ENCODE measurements at regions not wholly inside any gene's neighbourhood (a gene's known extent, or its start where the extent isn't known, plus 50 kb on each side); places are given as distances from the start of the nearest gene placed in this dataset.

GRCh38 chr15:69647142-69647513 lies 194.5 kb downstream of the RPLP1 start:
- no peaks in the 10 kb centered on the region for H3K27me3 ChIP-seq (ENCODE audit: insufficient read depth, low read length, poor library complexity)
- H4K20me1 ChIP-seq (ENCODE audit: insufficient read depth, low read length): no peaks in the 10 kb centered on the region
- no peaks in the 10 kb centered on the region for H3K79me2 ChIP-seq (ENCODE audit: insufficient read depth, low read length)
- TF ChIP-seq CTCF (IDR thresholded peaks at IDR 0.05; ENCODE audit: borderline replicate concordance, extremely low read depth, low read length, poor library complexity, severe bottlenecking) (no peak), EZH2 (IDR thresholded peaks at IDR 0.05; ENCODE audit: borderline replicate concordance, low read depth, low read length, severe bottlenecking) (no peak)
- DNase-seq: no peak
- no peak overlapping the region for H3K9ac ChIP-seq (ENCODE audit: low read depth, low read length)
- no peak overlapping the region for H3K27ac ChIP-seq (ENCODE audit: low read length)
- H3K9me3 ChIP-seq (ENCODE audit: insufficient read depth, low read length, severe bottlenecking): no peaks in the 10 kb centered on the region
- H3K36me3 ChIP-seq (ENCODE audit: insufficient read depth, low read length): no peaks in the 10 kb centered on the region
- no peaks in the 10 kb centered on the region for H3K4me1 ChIP-seq (ENCODE audit: insufficient read depth, low read length)
- no peak overlapping the region for H2AFZ ChIP-seq (ENCODE audit: low read depth, low read length)
- H3K4me3 ChIP-seq (ENCODE audit: low read depth in 1 of 2, low read length in 2 of 2): no peak overlapping the region
- no peak overlapping the region for H3K4me2 ChIP-seq (ENCODE audit: insufficient read depth, low read length)
- ATAC-seq (ENCODE audit: insufficient read depth, low read depth): no peak

- DNase-seq (no peak), ATAC-seq (ENCODE audit: insufficient read depth, low read depth) (no peak)
- Histone ChIP-seq H3K27me3 (ENCODE audit: insufficient read depth, low read length, poor library complexity) (no peaks in the 10 kb centered on the region), H3K9me3 (ENCODE audit: insufficient read depth, low read length, severe bottlenecking) (no peaks in the 10 kb centered on the region), H3K4me1 (ENCODE audit: insufficient read depth, low read length) (no peaks in the 10 kb centered on the region), H3K4me3 (ENCODE audit: low read depth in 1 of 2, low read length in 2 of 2) (no peak overlapping the region), H3K79me2 (ENCODE audit: insufficient read depth, low read length) (no peaks in the 10 kb centered on the region), H3K27ac (ENCODE audit: low read length) (no peak overlapping the region), H4K20me1 (ENCODE audit: insufficient read depth, low read length) (no peaks in the 10 kb centered on the region), H2AFZ (ENCODE audit: low read depth, low read length) (no peak overlapping the region), H3K4me2 (ENCODE audit: insufficient read depth, low read length) (no peak overlapping the region), H3K9ac (ENCODE audit: low read depth, low read length) (no peak overlapping the region), H3K36me3 (ENCODE audit: insufficient read depth, low read length) (no peaks in the 10 kb centered on the region)
- no peak for TF ChIP-seq EZH2 (IDR thresholded peaks at IDR 0.05; ENCODE audit: borderline replicate concordance, low read depth, low read length, severe bottlenecking)
- no peak for TF ChIP-seq CTCF (IDR thresholded peaks at IDR 0.05; ENCODE audit: borderline replicate concordance, extremely low read depth, low read length, poor library complexity, severe bottlenecking)
Observed at GRCh38 chr15:69648212-69648611, 195.6 kb downstream of the RPLP1 start.

DNA sequence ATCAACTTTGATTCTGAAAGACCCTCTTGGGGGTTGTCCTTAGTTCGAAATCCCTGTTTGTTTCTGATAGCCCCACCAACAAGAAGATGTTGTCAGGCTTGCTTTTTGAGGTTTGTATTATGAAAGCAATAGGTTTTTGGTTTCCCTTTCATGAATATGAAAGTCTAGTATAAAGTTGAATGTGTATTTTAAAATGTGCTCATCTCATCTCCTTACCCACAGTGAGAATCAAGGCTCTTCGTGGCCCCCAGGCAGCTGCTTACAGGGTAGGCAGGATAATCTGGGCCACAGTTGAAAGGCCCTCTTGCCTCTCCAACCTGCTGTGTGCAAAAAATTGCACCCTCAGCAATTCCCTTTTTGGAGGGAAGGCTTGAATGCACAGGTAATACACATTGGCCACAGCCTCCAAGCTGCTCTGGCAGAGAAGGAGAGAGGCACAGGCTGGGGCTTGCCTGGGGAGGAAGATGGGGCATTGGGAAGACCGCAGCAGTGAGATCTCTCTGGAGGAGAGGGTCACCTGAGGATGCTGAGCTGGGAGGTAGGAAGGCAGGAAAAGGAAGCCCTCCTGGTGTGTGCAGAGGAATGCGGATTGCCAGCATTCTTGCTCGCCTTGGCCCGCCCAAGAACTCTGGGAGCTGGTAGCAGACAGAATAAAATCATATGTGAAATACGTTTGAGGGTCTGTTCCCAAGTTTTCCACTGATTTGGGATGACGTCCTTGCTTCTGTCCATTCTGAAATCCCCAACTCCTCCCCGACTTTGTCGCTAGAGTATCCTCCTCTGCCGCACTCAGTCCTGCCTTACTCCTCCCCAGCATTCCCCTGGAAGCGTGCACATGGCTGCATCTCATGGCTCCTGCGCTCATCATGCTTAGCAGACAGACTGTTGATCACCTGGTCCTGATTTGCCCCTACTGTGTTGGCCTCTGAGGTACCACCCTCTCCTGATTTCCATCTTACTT lies 196.4 kb downstream of the RPLP1 start:
- H3K4me2 ChIP-seq (ENCODE audit: insufficient read depth, low read length): no peak overlapping the region
- no peak overlapping the region for H2AFZ ChIP-seq (ENCODE audit: low read depth, low read length)
- no peak for ATAC-seq (ENCODE audit: insufficient read depth, low read depth)
- no peaks in the 10 kb centered on the region for H3K79me2 ChIP-seq (ENCODE audit: insufficient read depth, low read length)
- no peaks in the 10 kb centered on the region for H4K20me1 ChIP-seq (ENCODE audit: insufficient read depth, low read length)
- H3K9me3 ChIP-seq (ENCODE audit: insufficient read depth, low read length, severe bottlenecking): no peaks in the 10 kb centered on the region
- DNase-seq: no peak
- no peak overlapping the region for H3K27ac ChIP-seq (ENCODE audit: low read length)
- no peaks in the 10 kb centered on the region for H3K4me1 ChIP-seq (ENCODE audit: insufficient read depth, low read length)
- H3K27me3 ChIP-seq (ENCODE audit: insufficient read depth, low read length, poor library complexity): no peaks in the 10 kb centered on the region
- H3K36me3 ChIP-seq (ENCODE audit: insufficient read depth, low read length): no peaks in the 10 kb centered on the region
- H3K9ac ChIP-seq (ENCODE audit: low read depth, low read length): no peak overlapping the region
- no peak for TF ChIP-seq CTCF (IDR thresholded peaks at IDR 0.05; ENCODE audit: borderline replicate concordance, extremely low read depth, low read length, poor library complexity, severe bottlenecking)
- no peak for TF ChIP-seq EZH2 (IDR thresholded peaks at IDR 0.05; ENCODE audit: borderline replicate concordance, low read depth, low read length, severe bottlenecking)
- no peak overlapping the region for H3K4me3 ChIP-seq (ENCODE audit: low read depth in 1 of 2, low read length in 2 of 2)
